ENCODE measurements at regions not wholly inside any gene's neighbourhood (a gene's known extent, or its start where the extent isn't known, plus 50 kb on each side); places are given as distances from the start of the nearest gene placed in this dataset.

- ChIA-PET POLR2A (no interaction called here), CTCF (interaction anchor here (1.0 kb wide), 1 partner anchor 22 kb away, joined by 3 read pairs; no protein-coding TSS in a partner anchor)
- H3K27ac ChIP-seq (ENCODE audit: insufficient read depth, low read depth, low read length) = no peak overlapping the region
- H4K20me1 ChIP-seq (replicated peaks; ENCODE audit: control insufficient read depth, extremely low read depth, insufficient read depth, low read length) = no peaks in the 10 kb centered on the region
- no peak overlapping the region for H3K4me3 ChIP-seq (replicated peaks in 1 of 3; ENCODE audit: insufficient read depth in 1 of 3, low read depth in 1 of 3, low read length in 3 of 3)
- FAIRE-seq (no peak), DNase-seq (ENCODE audit: low read depth, low spot score) (no peak)
- no peaks in the 10 kb centered on the region for H3K9me3 ChIP-seq (replicated peaks; ENCODE audit: control insufficient read depth, insufficient read depth, low read length)
- TF ChIP-seq POLR2AphosphoS5 (IDR thresholded peaks at IDR 0.05; ENCODE audit: insufficient read depth, low read depth, low read length) (no peak), MAX (IDR thresholded peaks at IDR 0.05; ENCODE audit: insufficient read depth, insufficient read length) (no peak), EZH2 (IDR thresholded peaks at IDR 0.05; ENCODE audit: borderline replicate concordance, low read depth, low read length, severe bottlenecking) (no peak), GATA2 (IDR thresholded peaks at IDR 0.05; ENCODE audit: insufficient read depth, insufficient read length, low read depth, low read length) (no peak), FOS (IDR thresholded peaks at IDR 0.05; ENCODE audit: borderline replicate concordance, insufficient read depth, low read length) (no peak), POLR2A (IDR thresholded peaks at IDR 0.05; ENCODE audit: low read depth, low read length) (no peak)
- no peaks in the 10 kb centered on the region for H3K4me1 ChIP-seq (ENCODE audit: control insufficient read depth, extremely low read depth, insufficient read depth, low read length)
- no peak overlapping the region for H2AFZ ChIP-seq (ENCODE audit: low read depth, low read length)
- H3K9me1 ChIP-seq (replicated peaks; ENCODE audit: control insufficient read depth, extremely low read depth, insufficient read depth, low read length) = no peaks in the 10 kb centered on the region
- intact Hi-C loops (cut with micrococcal nuclease) = no loop called here
- no peaks in the 10 kb centered on the region for H3K79me2 ChIP-seq (ENCODE audit: control insufficient read depth, insufficient read depth, low read length)
- dilution Hi-C loops (cut with MboI; ENCODE audit: extremely low pct_ligation_motif_present, low sequenced_read_pairs) = no loop called here
- no peak overlapping the region for H3K9ac ChIP-seq (replicated peaks; ENCODE audit: extremely low read depth, insufficient read depth, low read length)
- H3K4me2 ChIP-seq (ENCODE audit: insufficient read depth, low read length) = no peak overlapping the region
- BruUV-seq (replicated peaks) = no TSS peak
- no peaks in the 10 kb centered on the region for H3K36me3 ChIP-seq (ENCODE audit: control insufficient read depth in 2 of 2, extremely low read depth in 1 of 2, insufficient read depth in 2 of 2, low read length in 2 of 2)
- no peaks in the 10 kb centered on the region for H3K27me3 ChIP-seq (ENCODE audit: control insufficient read depth in 2 of 2, insufficient read depth in 2 of 2, low read length in 2 of 2)
These were observed 174.8 kb upstream of the NPY2R start for GRCh38 chr4:155033604-155034003.

- CTCF ChIA-PET = interaction anchor here (0.7 to 1.5 kb wide), 2 partner anchors 11 to 55 kb away, joined by 3 to 9 read pairs; no protein-coding TSS in a partner anchor
- POLR2A ChIA-PET = no interaction called here
- no peaks in the 10 kb centered on the region for H3K79me2 ChIP-seq (ENCODE audit: control insufficient read depth, insufficient read depth, low read length)
These were observed 171.4 kb upstream of the NPY2R start for GRCh38 chr4:155037031-155037430.

More at GRCh38 chr4:155037031-155037430, 171.4 kb upstream of the NPY2R start:
- H3K36me3 ChIP-seq (ENCODE audit: control insufficient read depth in 2 of 2, extremely low read depth in 1 of 2, insufficient read depth in 2 of 2, low read length in 2 of 2) = no peaks in the 10 kb centered on the region
- DNase-seq (ENCODE audit: low read depth, low spot score) (no peak), FAIRE-seq (no peak)
- H3K9me1 ChIP-seq (replicated peaks; ENCODE audit: control insufficient read depth, extremely low read depth, insufficient read depth, low read length) = no peaks in the 10 kb centered on the region
- H3K4me2 ChIP-seq (ENCODE audit: insufficient read depth, low read length) = no peak overlapping the region
- no peaks in the 10 kb centered on the region for H3K27me3 ChIP-seq (ENCODE audit: control insufficient read depth in 2 of 2, insufficient read depth in 2 of 2, low read length in 2 of 2)
- BruUV-seq (replicated peaks) = no TSS peak
- TF ChIP-seq POLR2AphosphoS5 (IDR thresholded peaks at IDR 0.05; ENCODE audit: insufficient read depth, low read depth, low read length) = no peak
- no peak for TF ChIP-seq MYC (IDR thresholded peaks at IDR 0.05; ENCODE audit: low read depth, low read length)
- TF ChIP-seq EZH2 (IDR thresholded peaks at IDR 0.05; ENCODE audit: borderline replicate concordance, low read depth, low read length, severe bottlenecking) = no peak
- no peak for TF ChIP-seq MAX (IDR thresholded peaks at IDR 0.05; ENCODE audit: insufficient read depth, insufficient read length)
- TF ChIP-seq FOS (IDR thresholded peaks at IDR 0.05; ENCODE audit: borderline replicate concordance, insufficient read depth, low read length) = no peak
- no peak for TF ChIP-seq POLR2A (IDR thresholded peaks at IDR 0.05; ENCODE audit: low read depth, low read length)
- no peak for TF ChIP-seq CTCF (IDR thresholded peaks at IDR 0.05; ENCODE audit: extremely low read depth in 1 of 2, insufficient read depth in 1 of 2, low read depth in 1 of 2, low read length in 2 of 2)
- no peak for TF ChIP-seq GATA2 (IDR thresholded peaks at IDR 0.05; ENCODE audit: insufficient read depth, insufficient read length, low read depth, low read length)
- no peak for TF ChIP-seq JUN (IDR thresholded peaks at IDR 0.05; ENCODE audit: borderline replicate concordance, insufficient read depth, insufficient read length, low read depth)
- H2AFZ ChIP-seq (ENCODE audit: low read depth, low read length) = no peak overlapping the region
- H3K27ac ChIP-seq (ENCODE audit: insufficient read depth, low read depth, low read length) = no peak overlapping the region
- no peaks in the 10 kb centered on the region for H3K9me3 ChIP-seq (replicated peaks; ENCODE audit: control insufficient read depth, insufficient read depth, low read length)
- H3K4me1 ChIP-seq (ENCODE audit: control insufficient read depth, extremely low read depth, insufficient read depth, low read length) = no peaks in the 10 kb centered on the region
- H3K9ac ChIP-seq (replicated peaks; ENCODE audit: extremely low read depth, insufficient read depth, low read length) = no peak overlapping the region
- intact Hi-C loops (cut with micrococcal nuclease) (no loop called here), dilution Hi-C loops (cut with MboI; ENCODE audit: extremely low pct_ligation_motif_present, low sequenced_read_pairs) (no loop called here)
- H3K4me3 ChIP-seq (replicated peaks in 1 of 3; ENCODE audit: insufficient read depth in 1 of 3, low read depth in 1 of 3, low read length in 3 of 3) = no peak overlapping the region
- H4K20me1 ChIP-seq (replicated peaks; ENCODE audit: control insufficient read depth, extremely low read depth, insufficient read depth, low read length) = no peaks in the 10 kb centered on the region
